Kidney glomerular epithelial cell (primary cell): ENCODE measurements at regions not wholly inside any gene's neighbourhood (a gene's known extent, or its start where the extent isn't known, plus 50 kb on each side); places are given as distances from the start of the nearest gene placed in this dataset.

Experiments
- DNase-seq: peaks from one replicate; lab custom pipeline; 2025; lab: John Stamatoyannopoulos, UW

GRCh38 chr6:81813305-81813704 is 60.8 kb upstream of the TENT5A start:
- no peak for DNase-seq

- DNase-seq = no peak
These were observed 59.9 kb upstream of the TENT5A start for GRCh38 chr6:81812401-81812800.

GRCh38 chr6:81808851-81809570 is 56.5 kb upstream of the TENT5A start:
- DNase-seq = no peak

- DNase-seq = no peak
These were observed 54.5 kb upstream of the TENT5A start for GRCh38 chr6:81806793-81807565.

- no peak for DNase-seq
These were observed 49.9 kb upstream of the TENT5A start for GRCh38 chr6:81802356-81802755.
